Renal pelvis (tissue), 1 donor: ENCODE measurements at regions not wholly inside any gene's neighbourhood (a gene's known extent, or its start where the extent isn't known, plus 50 kb on each side); places are given as distances from the start of the nearest gene placed in this dataset.

Experiments
- DNase-seq: peaks from one replicate; pipeline ENCODE4 v3.0.0-alpha.2; 2013

DNA sequence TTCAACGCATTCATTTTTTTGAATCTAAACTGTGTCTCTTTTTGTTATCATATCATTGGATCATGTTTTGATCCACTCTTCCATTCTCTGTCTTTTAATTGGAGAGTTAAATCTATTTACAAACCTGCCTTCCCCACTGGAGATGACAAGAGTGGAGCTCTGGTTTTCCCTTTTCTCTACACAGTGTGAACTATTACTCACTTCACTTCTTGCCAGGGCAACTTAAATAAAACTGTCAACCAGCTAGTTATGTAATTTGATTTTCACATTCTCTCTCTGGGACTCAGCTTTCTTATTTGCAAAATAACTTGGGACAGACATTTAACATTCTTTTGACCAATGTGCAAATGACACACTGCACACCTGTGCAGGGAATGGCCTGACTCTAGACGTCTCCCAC, 230.8 kb upstream of the CST7 start:
- DNase-seq = no peak

DNA sequence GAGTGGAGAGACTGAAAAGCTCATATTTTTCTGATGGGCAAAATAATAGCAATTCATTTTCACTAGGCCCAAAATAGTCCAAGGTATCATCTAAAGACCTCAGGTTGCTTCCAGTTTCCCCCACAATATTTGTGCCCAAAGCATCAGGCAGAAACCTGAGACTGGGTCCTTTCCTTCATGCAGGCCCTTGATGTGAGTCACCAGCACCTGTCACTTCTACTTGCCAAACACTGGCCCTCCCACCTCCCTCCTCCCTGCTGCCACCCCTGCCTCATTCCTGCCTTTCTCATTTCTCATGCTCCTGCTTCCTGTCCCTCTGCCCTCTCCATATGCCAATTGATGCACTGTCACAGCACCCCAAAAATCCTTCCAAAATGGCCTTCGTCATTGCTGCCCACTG, 230.4 kb upstream of the CST7 start:
- no peak for DNase-seq

DNA sequence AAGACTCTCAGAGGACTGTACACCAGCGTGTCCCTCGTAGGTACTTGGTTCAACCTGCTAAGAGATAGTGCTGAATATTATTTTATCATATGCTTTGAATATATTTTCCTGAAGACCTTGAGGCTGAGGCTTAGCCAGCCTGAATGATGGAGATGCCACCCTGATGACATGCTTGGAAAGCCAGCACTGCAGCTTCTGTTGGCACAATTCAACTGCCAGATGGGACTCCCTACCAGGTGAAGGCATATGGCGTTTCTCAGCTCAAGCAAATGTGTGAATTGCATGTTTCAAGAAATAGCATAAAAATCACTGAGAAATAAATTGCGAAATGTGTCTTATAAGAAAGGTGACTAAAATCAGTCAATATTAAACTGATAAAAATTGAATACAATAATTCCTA, 228.1 kb upstream of the CST7 start:
- no peak for DNase-seq

DNA sequence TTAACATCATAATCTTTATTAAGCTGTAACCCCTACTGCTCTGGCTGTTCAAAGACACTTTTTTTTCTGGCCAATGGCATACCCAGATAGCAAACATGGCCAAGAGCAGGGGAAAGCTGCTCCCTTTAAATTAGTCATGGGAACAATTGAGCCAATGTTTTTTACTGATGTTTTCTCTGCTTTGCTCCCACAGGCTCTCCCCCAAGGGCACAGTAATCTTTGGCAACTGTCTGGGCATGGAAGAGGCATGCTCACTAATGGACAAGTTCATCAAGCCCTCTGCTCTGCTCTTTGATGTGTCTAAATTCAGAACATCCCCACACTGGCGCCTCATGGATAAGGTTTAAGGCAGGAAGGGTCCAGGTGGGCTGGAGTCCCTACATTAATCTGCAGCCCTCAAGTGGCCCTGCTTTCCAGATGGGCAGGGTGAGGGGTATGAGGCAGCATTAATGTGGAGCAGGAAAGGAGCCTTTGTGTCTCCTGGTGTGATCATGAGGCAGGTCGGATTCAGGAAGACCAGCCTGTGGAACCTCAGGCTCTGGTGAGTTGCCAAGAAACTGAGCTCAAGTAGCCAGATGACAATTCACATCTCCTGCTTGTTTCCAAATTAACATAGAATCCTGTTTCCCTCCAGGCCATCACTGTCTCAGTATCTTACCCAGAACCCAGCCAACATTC, 227.0 kb upstream of the CST7 start:
- no peak for DNase-seq

DNA sequence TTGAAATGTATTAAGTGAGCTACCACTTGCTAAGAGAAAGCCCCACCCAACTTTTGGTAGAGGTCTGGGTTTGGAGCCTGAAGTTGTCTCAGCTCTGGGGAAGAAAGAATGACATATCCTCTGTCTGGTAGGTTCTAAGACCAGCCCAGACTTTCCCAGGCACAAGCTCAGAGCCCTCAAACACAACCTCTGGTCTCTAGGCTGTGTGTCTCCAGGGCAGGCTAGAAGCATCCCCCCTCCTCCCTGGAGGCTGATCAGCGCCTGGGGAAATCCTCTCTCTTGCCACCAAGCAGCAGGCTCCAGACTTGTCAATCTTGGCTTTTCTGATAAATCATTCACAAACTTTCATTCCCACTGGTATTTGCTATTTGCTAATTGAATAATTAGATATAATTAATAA, 226.5 kb upstream of the CST7 start:
- no peak for DNase-seq

DNA sequence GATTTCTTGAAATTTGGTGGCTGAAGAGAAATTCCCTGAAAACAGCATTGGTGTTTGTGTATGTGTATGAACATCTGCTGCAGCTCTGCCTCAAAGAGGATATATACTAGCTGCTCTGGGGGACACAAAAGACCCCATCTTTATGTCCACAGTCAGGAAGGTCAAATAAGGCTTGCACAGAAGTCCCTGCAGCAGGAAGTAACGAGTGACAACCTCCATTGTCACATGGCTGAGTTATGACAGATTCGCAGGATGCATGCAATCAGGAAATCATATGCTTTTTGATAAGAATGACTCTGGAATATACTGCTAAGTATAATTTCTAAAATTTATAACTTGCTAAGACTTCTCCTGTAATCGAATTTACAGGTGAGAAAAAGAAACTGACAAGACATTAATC, 225.9 kb upstream of the CST7 start:
- no peak for DNase-seq

DNA sequence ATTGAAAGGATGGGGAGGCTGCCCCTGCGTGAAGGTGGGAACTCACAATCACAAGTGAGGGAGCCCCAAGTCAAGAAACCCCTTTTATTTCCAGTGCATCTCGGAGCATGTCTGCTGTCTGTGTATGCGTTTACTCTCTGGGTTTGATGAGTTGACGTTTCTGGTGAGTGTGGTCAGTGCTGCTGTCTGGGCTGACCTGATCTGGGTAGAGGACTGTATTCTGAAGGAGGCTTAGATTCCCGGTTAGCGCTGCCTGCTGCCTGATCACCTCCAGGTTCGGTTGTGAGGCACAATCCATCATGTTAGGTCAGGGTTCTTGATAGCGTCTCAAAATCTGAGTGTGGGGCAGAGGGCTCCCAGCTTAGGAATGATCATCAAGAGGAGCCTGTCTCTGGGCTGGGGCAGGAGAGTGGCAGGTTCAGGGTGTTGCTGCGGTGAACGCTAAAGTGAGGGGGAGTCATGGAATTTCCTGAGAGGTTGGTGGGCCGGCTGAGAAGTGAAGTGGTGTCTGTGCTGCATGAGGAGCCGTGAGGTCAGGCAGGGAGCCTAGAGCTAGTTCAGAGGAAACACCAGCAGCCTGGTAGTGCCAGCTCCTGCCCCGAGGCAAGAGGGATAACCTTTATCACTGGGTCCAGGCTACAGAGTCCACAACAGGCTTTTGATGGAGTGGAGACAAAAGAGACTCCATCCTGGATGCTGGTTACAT, 225.3 kb upstream of the CST7 start:
- DNase-seq = no peak

DNA sequence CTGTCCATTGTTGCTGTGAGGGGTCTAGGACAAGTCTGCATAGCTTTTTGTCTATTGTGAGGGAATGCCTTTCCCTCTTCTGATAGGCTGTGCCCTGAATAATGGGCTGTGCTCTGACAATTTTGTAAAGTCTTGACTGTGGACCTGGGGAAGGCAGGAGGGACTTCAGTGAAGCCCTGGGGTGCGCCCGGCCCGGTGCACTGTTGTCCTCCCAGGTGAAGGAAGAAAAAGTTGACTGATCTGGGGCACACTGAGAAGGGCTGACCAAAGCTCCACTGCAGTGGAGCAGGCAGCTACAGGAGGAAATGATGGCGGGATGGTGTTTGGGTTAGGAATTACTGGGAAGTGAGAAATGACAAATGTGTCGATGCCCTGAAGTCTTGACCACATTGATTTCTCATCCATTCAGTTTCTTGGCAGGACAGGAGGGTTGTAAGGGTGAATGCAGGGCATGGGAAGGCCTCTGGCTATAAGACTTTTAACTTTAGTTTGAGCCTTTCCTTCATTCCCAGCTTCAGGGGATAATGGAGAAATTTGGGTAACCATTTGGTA, 224.0 kb upstream of the CST7 start:
- DNase-seq = no peak

DNA sequence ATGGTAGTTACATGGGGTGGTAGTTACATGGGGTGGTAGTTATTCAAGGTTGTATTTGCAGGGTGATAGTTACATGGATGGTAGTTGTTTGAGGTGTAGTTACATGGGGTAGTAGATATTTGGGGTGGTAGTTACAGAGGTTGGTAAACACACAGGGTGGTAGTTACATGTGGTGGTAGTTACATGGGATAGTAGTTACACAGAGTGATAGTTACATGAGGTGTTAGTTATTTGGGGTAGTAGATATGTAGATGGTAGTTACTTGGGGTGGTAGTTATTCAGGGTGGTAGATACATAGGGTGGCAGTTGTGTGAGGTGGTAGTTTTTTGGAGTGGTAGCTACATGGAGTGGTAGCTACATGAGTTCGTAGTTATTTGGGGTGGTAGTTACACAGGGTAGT, 221.3 kb upstream of the CST7 start:
- DNase-seq = no peak

DNA sequence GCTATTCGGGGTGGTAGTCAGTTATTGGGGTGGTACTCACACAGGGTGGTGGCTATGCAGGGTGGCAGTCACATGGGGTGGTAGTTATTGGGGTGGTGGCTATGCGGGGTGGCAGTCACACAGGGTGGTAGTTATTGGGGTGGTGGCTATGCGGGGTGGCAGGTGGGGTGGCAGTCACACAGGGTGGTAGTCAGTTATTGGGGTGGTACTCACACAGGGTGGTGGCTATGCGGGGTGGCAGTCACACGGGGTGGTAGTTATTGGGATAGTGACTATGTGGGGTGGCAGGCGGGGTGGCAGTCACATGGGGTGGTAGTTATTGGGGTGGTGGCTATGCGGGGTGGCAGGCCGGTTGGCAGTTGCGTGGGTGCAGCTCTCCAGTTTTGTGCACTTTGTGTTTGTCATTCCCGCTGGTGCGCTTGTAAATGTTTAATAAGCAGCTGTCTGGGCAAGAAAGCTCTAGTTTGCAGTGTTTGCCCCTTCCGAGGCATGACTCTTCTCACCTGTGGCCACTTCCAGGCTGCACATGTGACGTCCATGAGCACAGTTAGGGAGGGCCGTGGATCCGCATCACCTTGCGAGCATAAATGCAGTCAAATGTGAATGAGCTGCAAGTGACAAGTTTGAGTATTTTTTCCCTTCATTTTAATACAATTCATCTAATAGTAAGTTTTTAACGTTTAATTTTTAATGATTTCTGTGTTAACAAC, 219.0 kb upstream of the CST7 start:
- DNase-seq = no peak

DNA sequence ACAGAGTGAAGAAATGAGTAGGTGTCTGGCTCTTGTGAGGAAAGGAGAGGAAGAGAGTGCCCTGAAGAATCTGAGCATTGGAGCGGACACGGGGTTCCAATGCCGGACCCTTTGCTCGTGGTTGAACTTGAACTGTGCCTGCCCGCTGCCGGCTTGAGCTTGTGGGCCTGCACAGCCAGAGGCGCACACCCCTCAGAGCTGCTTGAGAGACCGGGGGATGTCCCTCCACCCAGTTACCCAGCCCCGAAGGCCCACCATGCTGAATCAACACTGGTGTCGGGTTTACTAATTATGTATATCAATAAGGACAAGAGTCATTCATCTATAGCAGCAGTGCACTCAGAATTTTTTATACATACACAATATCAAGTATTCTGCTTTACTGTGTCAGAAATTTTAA, 218.3 kb upstream of the CST7 start:
- no peak for DNase-seq

DNA sequence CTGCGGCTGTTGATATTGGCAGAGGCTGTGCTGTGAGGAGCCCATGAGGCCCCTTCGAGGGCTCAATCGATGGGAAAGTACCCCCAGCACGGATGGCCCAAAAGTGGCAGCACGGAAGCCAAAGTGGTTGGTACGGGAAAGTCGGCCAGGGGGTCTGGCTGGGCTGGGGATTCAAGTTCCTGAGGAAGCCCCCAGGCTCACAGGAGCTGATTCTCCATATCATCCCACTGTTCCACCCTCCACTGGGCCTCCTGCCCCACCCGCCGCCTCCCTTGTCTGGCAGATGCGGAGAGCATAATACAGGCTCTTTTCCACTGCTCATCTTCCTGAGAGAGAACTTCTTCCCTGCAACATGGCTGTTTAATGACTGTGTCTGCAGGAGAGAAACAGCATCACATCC, 217.8 kb upstream of the CST7 start:
- no peak for DNase-seq

DNA sequence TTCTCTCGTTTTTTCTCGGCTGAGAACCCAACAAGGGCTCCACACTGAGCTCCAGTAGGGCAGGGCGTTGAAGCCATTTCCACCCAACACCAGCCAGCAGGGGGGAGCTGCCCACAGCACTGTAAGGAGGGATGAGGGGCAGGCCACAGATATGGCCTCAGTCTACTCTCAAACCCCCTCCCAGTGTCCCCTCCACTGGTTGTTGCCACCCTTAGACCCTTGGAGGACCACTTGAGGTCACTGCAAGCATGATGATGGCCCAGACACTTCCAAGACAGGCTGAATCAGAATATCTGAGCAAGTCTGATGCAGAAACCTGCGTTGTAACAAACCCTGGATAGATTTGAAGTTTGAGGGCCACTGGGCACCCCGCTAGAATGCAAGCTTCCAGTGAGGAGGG, 217.0 kb upstream of the CST7 start:
- no peak for DNase-seq

DNA sequence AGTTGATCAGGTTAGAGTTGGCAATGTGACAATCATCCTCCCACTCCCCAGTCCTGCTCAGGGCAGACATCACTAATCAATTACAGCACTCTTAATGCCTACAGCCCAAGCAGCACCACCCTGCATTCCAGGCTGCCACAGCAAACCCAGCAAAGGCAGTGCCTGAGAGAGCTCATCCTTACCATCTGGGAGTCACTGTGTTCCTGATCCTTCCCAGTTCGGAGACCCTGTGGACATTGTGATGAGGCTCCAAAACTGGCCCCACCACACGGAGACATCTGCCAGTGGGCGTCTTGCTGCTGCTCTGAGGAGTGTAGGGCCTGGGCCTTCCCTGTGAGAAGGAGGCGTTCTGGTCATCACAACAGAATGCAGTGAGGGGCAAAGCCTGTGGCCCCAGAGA, 216.5 kb upstream of the CST7 start:
- no peak for DNase-seq

DNA sequence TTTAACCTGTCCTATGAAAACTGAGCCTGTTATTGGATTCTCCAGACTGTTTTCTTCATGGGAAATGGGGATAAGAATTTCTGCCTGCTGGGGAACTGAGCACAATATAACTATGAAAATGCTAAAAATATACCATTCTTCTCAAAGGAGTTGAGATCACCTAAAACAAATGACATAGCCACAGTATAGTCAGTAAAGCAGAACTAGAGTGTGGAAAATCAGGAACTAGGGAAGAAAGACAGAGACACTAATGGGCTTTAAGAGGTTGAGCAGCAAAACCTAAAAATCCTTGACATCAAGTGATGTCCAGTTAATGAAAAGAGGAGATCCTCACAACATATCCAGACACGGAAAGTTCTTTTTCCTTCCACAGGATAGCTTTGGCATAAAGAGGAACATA, 215.7 kb upstream of the CST7 start:
- no peak for DNase-seq

DNA sequence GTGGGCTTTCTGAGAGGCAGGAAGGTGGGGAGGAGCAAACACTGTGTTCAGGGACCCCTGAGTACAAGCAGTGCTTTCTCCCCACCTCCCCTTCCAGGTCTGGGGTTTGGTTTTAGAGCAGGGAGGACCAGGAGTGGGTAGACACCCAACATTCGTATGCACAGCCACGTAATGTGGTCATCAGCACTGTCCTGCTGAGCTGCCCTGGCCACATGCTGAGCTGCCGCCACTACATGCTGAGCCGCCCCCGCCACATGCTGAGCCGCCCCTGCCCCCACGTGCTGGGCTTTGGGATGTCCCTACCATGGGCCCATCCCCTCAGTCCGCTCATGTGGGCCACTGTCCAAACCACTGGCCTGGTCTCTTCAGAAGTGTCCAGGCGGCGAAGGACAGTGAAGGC, 214.9 kb upstream of the CST7 start:
- DNase-seq = no peak

DNA sequence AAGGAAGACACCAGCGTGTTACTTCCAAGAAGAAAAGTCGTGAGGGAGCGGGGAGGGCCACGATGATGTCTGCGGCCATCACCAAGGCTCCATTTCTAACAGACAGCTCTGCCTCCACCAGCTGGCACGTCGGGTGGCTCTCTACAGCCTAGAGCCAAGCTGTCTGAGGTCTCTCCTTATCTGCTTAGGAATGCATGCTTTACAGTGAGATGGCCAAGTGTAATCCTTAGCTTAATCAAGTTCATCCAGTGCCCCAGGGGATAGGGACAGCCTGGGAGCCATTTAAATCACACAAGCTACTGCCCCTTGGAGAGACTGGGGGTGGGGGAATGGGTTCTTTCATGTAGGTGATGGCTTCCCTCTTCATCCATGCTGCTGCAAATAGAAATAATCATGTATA, 213.8 kb upstream of the CST7 start:
- DNase-seq = no peak

DNA sequence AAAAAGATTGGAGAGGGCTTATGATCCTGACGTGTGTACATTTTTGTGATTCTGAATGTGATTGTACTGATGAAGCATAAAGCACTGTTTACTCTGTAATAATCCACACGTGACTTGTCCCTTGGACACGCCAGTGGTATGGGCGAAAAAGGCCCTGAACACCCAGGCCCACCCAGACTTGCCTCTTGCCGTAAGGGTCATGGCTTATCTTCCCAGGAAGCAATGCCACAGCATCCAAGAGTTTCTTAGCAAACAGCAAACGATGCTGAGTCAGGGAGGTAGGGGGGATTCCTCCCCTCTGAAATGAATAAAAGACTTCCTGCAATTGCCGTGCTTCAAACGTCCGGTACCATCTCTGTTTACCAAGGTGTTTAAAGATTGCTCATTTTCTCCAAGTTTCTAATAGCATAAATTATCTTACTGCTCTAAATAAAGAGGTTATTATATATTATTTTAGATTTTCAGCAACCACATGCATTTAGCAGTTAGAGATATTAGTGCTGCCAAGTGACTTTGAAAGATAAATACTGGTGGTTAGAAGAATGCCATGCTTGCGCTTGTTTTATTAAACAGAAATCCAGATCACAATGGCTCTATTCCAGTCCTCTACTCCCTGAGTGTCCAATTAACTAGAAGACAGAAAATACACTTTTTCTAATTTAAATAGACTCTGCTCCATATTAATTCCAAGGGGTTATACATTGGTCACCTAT, 212.8 kb upstream of the CST7 start:
- no peak for DNase-seq

DNA sequence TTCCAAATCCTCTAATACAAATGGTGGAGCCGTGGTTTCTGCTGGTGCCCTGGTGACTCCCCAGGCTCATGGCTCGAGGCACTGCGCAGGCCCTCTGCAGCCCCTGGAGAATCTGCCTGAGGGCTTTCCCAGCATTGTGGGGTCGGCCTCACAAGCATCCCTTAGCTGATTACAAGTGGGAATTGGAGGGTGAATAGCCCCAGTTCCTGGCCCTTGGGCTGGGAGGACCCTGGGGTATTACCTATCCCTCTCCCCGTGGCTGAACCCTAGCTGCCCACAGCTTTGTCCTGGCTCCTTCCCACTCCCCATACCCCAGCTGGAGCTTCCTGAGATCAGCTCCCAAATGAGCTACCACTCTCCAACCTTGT, 212.2 kb upstream of the CST7 start:
- no peak for DNase-seq

DNA sequence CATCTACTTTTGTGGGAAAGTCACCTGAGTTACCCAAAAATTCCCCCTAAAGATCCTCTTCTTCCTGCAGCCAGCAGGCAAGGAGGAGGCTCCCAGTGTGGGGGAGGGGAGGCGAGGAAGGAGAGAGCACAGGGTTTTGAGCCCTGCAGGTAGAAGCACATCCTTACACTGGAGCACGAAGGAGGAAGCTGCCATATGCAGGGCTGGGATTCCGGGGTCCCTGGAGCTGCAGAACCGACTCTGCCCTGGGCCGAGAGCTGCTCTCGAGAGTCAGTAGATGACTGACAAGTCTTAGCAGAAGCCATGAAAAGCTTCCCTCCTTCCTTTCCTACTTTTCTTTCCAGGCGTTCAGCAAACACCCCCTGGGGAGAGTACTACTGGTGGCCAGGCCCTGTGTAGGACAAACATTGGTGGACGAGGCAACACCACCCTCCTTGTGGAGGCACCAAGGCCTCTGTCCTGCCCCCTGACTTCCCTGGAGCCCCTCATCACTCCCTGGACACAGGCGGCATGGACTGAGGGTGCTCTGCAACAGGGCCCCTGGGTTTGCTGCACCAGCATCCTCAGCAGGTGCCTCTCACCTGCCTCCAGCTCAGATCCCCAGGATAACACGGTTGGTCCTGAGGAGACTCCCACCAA, 211.7 kb upstream of the CST7 start:
- DNase-seq = no peak

DNA sequence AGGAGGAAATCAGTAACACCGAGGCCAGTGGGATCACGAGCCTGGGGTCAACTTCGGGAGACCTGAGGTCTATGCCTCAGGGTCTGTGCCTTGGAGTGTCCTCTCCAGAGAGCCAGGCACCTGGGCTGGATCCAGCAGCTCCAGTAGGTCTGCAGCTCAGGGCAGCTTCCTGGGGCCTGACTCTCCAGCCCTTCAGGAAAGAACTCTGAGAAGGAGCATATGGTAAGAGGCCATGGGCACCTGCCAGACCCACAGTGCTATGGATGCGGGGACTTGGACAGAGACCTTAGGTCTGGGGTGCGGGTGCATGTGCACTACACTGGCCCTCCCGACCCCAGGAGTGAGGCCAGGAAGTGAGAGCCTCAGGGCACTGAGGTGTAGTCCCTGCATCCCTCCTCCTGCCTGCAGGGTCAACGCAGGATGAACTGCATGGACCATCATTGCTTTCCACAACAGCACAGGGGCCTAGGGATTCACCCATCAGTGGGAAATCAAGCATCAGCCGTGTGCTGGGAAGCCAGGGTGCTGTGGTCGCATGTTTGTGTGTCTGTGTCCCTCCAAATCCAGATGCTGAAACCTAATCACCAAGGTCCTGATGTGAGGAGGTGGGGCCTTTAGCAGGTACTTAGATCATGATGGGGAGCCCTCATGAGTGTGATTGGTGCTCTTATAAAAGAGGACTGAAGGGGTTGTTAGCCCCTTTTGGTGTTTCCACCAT, 210.9 kb upstream of the CST7 start:
- DNase-seq = no peak
